ENCODE measurements at regions not wholly inside any gene's neighbourhood (a gene's known extent, or its start where the extent isn't known, plus 50 kb on each side); places are given as distances from the start of the nearest gene placed in this dataset.

DNA sequence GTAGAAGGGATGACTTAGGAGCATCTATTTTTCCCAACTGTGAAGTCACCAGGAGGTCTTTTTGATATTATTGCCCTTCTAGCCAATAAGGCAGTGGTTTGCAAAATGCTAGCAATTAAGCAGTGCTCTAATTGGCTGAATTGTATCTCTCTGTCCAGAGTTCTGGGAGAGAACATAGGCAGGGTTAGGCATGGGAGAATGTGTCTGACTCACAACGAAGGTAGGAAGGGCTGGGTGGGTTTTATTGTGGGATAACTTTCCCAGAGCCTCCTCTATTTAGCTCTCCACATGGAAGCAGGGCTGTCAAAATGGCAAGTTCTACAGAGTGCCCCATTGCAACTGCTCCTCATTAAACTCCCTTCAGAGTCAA, 415.9 kb upstream of the CADM1 start:
- TF ChIP-seq, protein P1, sequence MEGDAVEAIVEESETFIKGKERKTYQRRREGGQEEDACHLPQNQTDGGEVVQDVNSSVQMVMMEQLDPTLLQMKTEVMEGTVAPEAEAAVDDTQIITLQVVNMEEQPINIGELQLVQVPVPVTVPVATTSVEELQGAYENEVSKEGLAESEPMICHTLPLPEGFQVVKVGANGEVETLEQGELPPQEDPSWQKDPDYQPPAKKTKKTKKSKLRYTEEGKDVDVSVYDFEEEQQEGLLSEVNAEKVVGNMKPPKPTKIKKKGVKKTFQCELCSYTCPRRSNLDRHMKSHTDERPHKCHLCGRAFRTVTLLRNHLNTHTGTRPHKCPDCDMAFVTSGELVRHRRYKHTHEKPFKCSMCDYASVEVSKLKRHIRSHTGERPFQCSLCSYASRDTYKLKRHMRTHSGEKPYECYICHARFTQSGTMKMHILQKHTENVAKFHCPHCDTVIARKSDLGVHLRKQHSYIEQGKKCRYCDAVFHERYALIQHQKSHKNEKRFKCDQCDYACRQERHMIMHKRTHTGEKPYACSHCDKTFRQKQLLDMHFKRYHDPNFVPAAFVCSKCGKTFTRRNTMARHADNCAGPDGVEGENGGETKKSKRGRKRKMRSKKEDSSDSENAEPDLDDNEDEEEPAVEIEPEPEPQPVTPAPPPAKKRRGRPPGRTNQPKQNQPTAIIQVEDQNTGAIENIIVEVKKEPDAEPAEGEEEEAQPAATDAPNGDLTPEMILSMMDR (IDR thresholded peaks at IDR 0.05), result no peak
- TF ChIP-seq EZH2phosphoT487 (IDR thresholded peaks at IDR 0.05), result no peak
- TF ChIP-seq EZH2 (IDR thresholded peaks at IDR 0.05), result no peak
